Activated CD4-positive, alpha-beta T cell treated with anti-CD3 and anti-CD28 coated beads, Interleukin-10, Interleukin-2, amounts not matched to agents 100 ng/mL and 50 ng/mL, durations not matched to agents 16 hours and 8 hours (primary cell): ENCODE measurements at regions not wholly inside any gene's neighbourhood (a gene's known extent, or its start where the extent isn't known, plus 50 kb on each side); places are given as distances from the start of the nearest gene placed in this dataset.

ENCODE experiments used
- DNase-seq: peaks from one replicate; pipeline ENCODE4 v3.0.0-alpha.2; 2020

DNA sequence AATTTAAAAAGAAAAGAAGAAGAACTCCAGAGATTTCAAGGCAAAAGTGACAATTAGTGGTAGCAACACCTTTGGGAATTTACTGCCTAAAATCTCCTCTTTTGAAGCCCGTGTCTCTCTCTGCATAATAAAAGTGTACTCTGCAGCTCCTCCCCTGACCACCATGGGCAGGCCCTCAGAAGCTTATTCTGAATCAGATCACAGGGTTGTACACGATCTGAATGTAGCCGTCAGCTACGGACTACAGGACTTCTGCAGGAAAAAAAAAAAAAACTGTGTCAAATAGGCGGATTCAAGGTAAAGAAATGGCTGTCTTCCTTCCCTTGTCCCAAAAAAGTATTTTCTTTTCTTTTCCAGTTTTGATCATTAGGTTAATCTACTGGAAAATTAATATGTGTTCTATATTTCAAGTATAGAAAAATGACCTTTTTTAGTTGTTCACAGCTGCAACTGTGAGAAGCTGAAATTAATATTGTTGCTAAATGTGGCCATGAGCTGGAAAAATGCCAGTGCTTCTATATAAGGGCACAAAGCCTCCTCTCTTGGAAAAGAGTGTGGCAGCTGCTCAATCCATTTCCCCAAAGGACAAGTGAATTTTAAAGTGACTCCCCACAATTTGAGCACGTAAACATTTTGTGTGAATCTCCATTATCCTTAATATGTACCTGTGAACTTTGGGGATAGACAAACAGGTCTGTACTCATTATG, 397.4 kb downstream of the C6orf118 start:
- DNase-seq: no peak

DNA sequence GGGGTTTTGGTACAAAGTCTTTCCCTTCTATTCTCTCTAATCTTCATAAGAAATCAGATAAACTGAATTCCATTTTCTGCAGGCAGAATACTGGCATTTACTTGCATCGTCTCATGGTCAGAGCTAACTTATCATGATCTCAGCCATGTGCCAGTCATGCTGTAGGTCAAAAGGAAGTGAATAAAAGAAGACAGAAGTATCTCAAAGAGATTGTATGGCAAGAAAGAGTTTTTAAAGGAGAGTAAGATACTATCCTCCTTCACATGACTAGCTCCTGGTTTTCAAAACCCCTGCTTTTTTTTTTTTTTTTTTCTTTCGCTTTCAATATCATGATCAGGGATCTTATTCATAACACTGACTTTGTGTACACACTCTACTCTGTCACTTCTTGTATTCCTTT, 398.3 kb downstream of the C6orf118 start:
- DNase-seq: no peak

GRCh38 chr6:164906766-164907165, 402.6 kb downstream of the C6orf118 start:
- no peak for DNase-seq

GRCh38 chr6:164905311-164905710, 404.1 kb downstream of the C6orf118 start:
- no peak for DNase-seq

DNA sequence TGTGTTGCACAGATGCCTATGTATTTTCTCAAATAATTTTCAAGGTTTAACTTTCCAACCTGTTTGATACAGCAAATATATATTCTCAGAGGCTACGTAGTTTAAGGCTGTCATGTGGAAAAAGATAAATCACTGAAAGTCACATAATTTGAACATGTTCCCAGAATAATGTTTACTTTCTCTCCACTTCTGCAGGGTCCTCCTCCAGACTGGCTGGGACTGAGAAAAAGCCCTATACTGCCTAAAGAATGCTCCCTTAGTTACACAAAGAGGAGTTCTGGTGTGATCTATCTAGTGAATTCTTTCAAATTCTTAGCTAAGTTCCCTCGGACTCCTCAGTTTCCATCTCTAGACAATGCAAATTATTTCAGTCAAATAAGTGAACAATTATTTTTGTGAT, 411.0 kb downstream of the C6orf118 start:
- DNase-seq: no peak

- no peak for DNase-seq
Measured at GRCh38 chr6:164897523-164898235, 411.7 kb downstream of the C6orf118 start.

DNA sequence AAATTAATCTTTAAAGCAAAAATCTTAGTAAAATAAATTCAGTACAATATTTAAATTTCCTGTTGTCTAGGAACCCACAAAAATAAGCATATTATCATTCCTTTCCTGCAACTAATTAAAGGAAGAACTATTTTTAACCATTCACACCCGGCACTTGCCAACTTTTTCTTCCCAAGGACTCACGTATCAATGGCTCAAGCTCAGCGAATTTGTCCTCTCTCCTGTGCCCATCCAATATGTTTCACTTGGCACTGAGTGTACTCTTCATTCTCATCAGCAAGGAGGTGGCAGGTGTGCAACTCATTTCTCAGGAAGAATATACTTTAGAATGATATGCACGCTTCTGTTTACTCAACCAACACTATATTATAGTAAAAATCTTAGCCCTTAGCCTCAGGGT, 419.4 kb downstream of the C6orf118 start:
- DNase-seq: no peak

DNA sequence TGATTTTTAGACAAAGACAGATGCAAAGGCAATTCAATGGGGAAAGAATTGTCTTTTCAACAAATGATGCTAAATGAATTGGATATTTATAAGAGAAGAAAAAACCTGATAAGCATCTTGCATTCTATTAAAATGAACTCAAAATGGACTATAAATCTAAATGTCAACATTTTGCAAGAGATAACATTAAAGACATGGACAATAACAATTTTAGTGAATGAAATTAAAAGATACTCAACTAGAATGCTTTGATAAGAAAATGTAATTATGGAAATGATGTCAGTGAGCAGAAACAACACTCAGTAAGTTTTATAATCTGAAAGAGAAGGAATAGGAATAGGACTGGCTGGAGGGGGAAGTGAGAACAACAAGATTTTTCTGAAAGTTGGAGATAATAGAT, 421.7 kb downstream of the C6orf118 start:
- DNase-seq: no peak

GRCh38 chr6:164882236-164882635, 427.2 kb downstream of the C6orf118 start:
- DNase-seq: no peak

DNA sequence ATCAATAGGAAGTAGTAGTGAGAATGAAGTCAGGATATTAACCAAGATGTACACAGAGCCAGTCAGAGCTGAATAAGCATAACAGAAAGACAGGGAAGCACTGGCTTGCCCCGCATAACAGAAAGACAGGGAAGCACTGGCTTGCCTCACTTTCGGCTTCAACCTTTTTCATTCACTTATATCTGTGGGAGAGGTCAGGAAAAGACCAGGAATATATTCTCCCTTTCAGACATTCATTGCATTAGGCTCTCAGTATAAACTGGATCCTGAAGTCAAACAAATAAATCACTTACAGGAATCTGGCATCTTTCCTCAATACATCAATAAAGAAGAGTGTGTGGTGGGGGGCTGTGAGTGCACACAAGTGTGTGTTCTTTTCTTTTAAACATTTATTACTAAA, 437.6 kb downstream of the C6orf118 start:
- DNase-seq: no peak

DNA sequence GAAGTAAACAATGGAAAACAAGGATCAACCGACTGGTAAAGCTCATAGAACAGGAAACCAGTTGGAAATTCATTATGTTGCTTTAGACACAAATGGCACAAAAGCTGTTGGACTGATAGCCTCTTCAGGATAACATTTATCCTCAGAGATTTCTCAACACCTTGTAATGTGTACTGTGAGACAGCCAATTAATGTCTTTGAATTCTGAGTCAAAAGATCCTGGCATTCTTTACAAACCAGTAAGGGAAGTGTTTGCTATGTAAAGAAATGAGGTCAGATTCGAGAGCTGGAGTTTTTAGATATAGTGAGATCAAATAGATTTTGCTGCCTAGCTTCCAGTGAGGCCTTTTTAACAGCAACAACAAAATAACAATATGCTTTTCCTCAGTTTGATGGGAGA, 439.2 kb downstream of the C6orf118 start:
- no peak for DNase-seq

GRCh38 chr6:164861967-164862366, 447.4 kb downstream of the C6orf118 start:
- DNase-seq: no peak

- no peak for DNase-seq
Measured at GRCh38 chr6:164859816-164860215, 449.6 kb downstream of the C6orf118 start.

GRCh38 chr6:164856138-164856537, 453.3 kb downstream of the C6orf118 start:
- DNase-seq: no peak

GRCh38 chr6:164855281-164855680, 454.1 kb downstream of the C6orf118 start:
- DNase-seq: no peak

- DNase-seq: no peak
Measured at GRCh38 chr6:164854526-164854925, 454.9 kb downstream of the C6orf118 start.

DNA sequence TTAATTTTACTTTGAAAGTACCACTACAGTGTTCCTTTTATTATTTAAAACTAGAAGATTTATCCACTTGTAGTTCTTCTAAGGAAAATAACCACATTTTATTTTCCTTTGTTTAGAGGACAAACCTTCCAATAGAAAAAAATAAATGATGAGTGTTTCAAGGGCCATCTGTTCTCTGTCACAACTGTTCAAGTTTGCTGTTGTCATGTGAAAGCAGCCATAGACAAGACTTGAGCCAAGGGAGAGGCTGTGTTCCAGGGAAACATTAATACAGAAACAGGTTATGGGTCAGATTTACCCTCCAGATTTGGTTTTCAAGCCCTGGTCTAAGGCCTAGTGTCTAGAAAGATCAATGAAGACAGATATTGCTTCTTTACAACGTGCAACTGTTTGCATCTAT, 463.6 kb downstream of the C6orf118 start:
- DNase-seq: no peak

DNA sequence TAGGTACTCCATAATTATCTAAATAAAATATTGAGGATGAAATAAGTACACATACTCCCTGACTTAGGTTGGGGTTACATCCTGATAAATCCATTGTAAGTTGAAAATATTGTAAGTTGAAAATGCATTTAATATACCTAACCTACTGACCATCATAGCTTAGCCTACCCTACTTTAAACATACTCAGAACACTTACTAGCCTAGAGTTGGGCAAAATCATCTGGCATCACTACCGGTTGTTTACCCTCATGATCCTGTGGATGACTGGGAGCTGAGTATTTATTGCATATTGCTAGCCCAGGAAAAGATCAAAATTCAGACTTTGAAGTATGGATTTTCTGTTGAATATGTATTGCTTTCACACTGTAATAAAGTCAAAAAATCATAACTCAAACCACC, 467.3 kb downstream of the C6orf118 start:
- DNase-seq: no peak

- DNase-seq: no peak
Measured at GRCh38 chr6:164838068-164838615, 471.3 kb downstream of the C6orf118 start.

GRCh38 chr6:164836486-164836885, 472.9 kb downstream of the C6orf118 start:
- DNase-seq: no peak

- no peak for DNase-seq
Measured at GRCh38 chr6:164832410-164832809, 477.0 kb downstream of the C6orf118 start.

GRCh38 chr6:164827537-164827936, 481.9 kb downstream of the C6orf118 start:
- no peak for DNase-seq

- no peak for DNase-seq
Measured at GRCh38 chr6:164826831-164827468, 482.5 kb downstream of the C6orf118 start.

GRCh38 chr6:164825386-164825785, 484.0 kb downstream of the C6orf118 start:
- DNase-seq: no peak
